Astrocyte (in vitro differentiated cells and primary cell): ENCODE measurements at regions not wholly inside any gene's neighbourhood (a gene's known extent, or its start where the extent isn't known, plus 50 kb on each side); places are given as distances from the start of the nearest gene placed in this dataset.

Experiments used
- DNase-seq: peaks from one replicate; pipeline ENCODE4 v3.0.0-alpha.2; 2010; ENCODE audit warnings: low read depth
- FAIRE-seq: peaks from 2 replicates; lab custom pipeline; 2011; peaks lifted over from hg19 to GRCh38; lab: Jason Lieb, UNC
- H2AFZ ChIP-seq: 2 replicates; pipeline ENCODE4 v1.6.0; 2012; ENCODE audit warnings: low read depth, low read length, inconsistent platforms
- H3K27ac ChIP-seq: 2 replicates; pipeline ENCODE4 v1.5.1; 2011; ENCODE audit warnings: low read depth, low read length, inconsistent platforms
- H3K27me3 ChIP-seq: 2 replicates; pipeline ENCODE4 v1.6.0; 2011; ENCODE audit warnings: low read length, inconsistent platforms; ENCODE audit not compliant: insufficient read depth
- H3K36me3 ChIP-seq: 2 replicates; pipeline ENCODE4 v1.5.1; 2011; ENCODE audit warnings: low read length, inconsistent platforms; ENCODE audit not compliant: insufficient read depth
- H3K4me1 ChIP-seq: 2 replicates; pipeline ENCODE4 v1.5.1; 2011; ENCODE audit warnings: low read length, inconsistent platforms; ENCODE audit not compliant: insufficient read depth
- H3K4me2 ChIP-seq: 2 replicates; pipeline ENCODE4 v1.6.0; 2012; ENCODE audit warnings: low read length, inconsistent platforms
- H3K4me3 ChIP-seq: 2 replicates; pipeline ENCODE4 v1.5.1; 2011; ENCODE audit warnings: low read depth, mild to moderate bottlenecking, low read length, inconsistent platforms; ENCODE audit not compliant: insufficient read depth
- H3K79me2 ChIP-seq: 2 replicates; pipeline ENCODE4 v1.6.0; 2012; ENCODE audit warnings: mild to moderate bottlenecking, low read length, inconsistent platforms; ENCODE audit not compliant: insufficient read depth
- H3K9ac ChIP-seq: 2 replicates; pipeline ENCODE4 v1.6.0; 2012; ENCODE audit warnings: mild to moderate bottlenecking, low read length, inconsistent platforms
- H3K9me3 ChIP-seq: 2 replicates; pipeline ENCODE4 v1.5.1; 2012; ENCODE audit warnings: low read depth, mild to moderate bottlenecking, low read length, inconsistent platforms; ENCODE audit not compliant: insufficient read depth
- H4K20me1 ChIP-seq: 2 replicates; pipeline ENCODE4 v1.6.0; 2012; ENCODE audit warnings: low read length, inconsistent platforms; ENCODE audit not compliant: insufficient read depth
- H3K27ac Mint-ChIP-seq: one replicate; pipeline ENCODE4 v1.8.0; 2021; ENCODE audit warnings: mild to moderate bottlenecking, mixed read lengths; ENCODE audit not compliant: unreplicated experiment
- H3K27me3 Mint-ChIP-seq: one replicate; pipeline ENCODE4 v1.8.0; 2021; ENCODE audit warnings: low read depth, mixed read lengths; ENCODE audit not compliant: unreplicated experiment
- H3K36me3 Mint-ChIP-seq: one replicate; pipeline ENCODE4 v1.8.0; 2021; ENCODE audit warnings: low read depth, mixed read lengths; ENCODE audit not compliant: unreplicated experiment
- H3K4me1 Mint-ChIP-seq: one replicate; pipeline ENCODE4 v1.8.0; 2021; ENCODE audit warnings: low read depth, mixed read lengths; ENCODE audit not compliant: unreplicated experiment
- H3K4me3 Mint-ChIP-seq: one replicate; pipeline ENCODE4 v1.8.0; 2021; ENCODE audit warnings: mild to moderate bottlenecking, moderate library complexity, mixed read lengths; ENCODE audit not compliant: unreplicated experiment
- H3K9me3 Mint-ChIP-seq: one replicate; pipeline ENCODE4 v1.8.0; 2021; ENCODE audit warnings: mild to moderate bottlenecking, mixed read lengths; ENCODE audit not compliant: unreplicated experiment
- EZH2 ChIP-seq: IDR thresholded peaks from 2 replicates; pipeline ENCODE4 v1.6.1; 2012; ENCODE audit warnings: mild to moderate bottlenecking, low read length, inconsistent platforms; ENCODE audit not compliant: insufficient read depth
- TF ChIP-seq, protein P1 (sequence below): IDR thresholded peaks from 2 replicates; pipeline ENCODE4 v1.5.1; 2011; ENCODE audit warnings: low read depth, mild to moderate bottlenecking, inconsistent platforms, low read length, moderate library complexity; ENCODE audit not compliant: insufficient read depth

DNA sequence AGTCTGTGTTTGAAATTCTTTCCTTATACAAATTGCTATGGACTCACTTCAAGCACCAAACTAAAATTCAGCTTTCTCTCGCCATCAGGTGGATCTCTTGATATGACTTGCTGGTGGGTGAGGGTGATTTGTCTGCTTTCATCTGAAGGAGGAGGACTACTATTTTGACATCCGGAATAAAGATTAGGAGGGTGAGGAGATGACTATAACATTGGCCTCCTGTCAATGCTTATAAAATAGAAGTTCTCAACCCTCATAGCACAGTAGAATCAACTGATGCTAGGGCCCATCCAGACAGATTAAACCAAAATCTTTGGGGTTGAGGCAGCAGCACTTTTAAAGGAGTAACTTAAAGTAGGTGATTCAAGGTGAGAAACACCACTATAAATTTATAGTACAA, 120.4 kb upstream of the DNAJC10 start:
- H3K27ac ChIP-seq = no peak overlapping the region
- no peak for FAIRE-seq
- H3K4me3 Mint-ChIP-seq = no peak overlapping the region

GRCh38 chr2:182597570-182598295, 118.3 kb upstream of the DNAJC10 start:
- H3K27me3 ChIP-seq = no peaks in the 10 kb centered on the region
- no peak overlapping the region for H3K9ac ChIP-seq
- DNase-seq (peak; percentile 44), FAIRE-seq (no peak)
- no peaks in the 10 kb centered on the region for H3K9me3 ChIP-seq
- H3K9me3 Mint-ChIP-seq = no peaks in the 10 kb centered on the region
- H3K4me1 Mint-ChIP-seq = peaks cover 21% of the 10 kb centered on the region
- no peak overlapping the region for H3K27ac Mint-ChIP-seq
- peaks cover 14% of the 10 kb centered on the region for H3K4me1 ChIP-seq
- no peak overlapping the region for H3K4me3 ChIP-seq
- H3K27me3 Mint-ChIP-seq = no peaks in the 10 kb centered on the region
- no peak overlapping the region for H3K27ac ChIP-seq
- TF ChIP-seq EZH2 = no peak
- TF ChIP-seq, protein P1, sequence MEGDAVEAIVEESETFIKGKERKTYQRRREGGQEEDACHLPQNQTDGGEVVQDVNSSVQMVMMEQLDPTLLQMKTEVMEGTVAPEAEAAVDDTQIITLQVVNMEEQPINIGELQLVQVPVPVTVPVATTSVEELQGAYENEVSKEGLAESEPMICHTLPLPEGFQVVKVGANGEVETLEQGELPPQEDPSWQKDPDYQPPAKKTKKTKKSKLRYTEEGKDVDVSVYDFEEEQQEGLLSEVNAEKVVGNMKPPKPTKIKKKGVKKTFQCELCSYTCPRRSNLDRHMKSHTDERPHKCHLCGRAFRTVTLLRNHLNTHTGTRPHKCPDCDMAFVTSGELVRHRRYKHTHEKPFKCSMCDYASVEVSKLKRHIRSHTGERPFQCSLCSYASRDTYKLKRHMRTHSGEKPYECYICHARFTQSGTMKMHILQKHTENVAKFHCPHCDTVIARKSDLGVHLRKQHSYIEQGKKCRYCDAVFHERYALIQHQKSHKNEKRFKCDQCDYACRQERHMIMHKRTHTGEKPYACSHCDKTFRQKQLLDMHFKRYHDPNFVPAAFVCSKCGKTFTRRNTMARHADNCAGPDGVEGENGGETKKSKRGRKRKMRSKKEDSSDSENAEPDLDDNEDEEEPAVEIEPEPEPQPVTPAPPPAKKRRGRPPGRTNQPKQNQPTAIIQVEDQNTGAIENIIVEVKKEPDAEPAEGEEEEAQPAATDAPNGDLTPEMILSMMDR = no peak
- H3K79me2 ChIP-seq = no peaks in the 10 kb centered on the region
- no peaks in the 10 kb centered on the region for H3K36me3 ChIP-seq
- no peaks in the 10 kb centered on the region for H3K36me3 Mint-ChIP-seq
- H3K4me3 Mint-ChIP-seq = no peak overlapping the region
- no peaks in the 10 kb centered on the region for H4K20me1 ChIP-seq
- no peak overlapping the region for H3K4me2 ChIP-seq
- H2AFZ ChIP-seq = no peak overlapping the region

More for the DNA sequence above, 120.4 kb upstream of the DNAJC10 start:
- H3K9me3 Mint-ChIP-seq = no peaks in the 10 kb centered on the region
- H3K4me1 Mint-ChIP-seq = peaks cover 24% of the 10 kb centered on the region
- Histone ChIP-seq H3K9ac (no peak overlapping the region), H3K4me1 (peaks cover 15% of the 10 kb centered on the region), H2AFZ (no peak overlapping the region), H3K4me3 (no peak overlapping the region), H3K79me2 (no peaks in the 10 kb centered on the region), H3K9me3 (no peaks in the 10 kb centered on the region), H3K4me2 (no peak overlapping the region), H3K36me3 (no peaks in the 10 kb centered on the region), H3K27me3 (no peaks in the 10 kb centered on the region), H4K20me1 (no peaks in the 10 kb centered on the region)
- H3K27ac Mint-ChIP-seq = no peak overlapping the region
- H3K36me3 Mint-ChIP-seq = no peaks in the 10 kb centered on the region
- no peaks in the 10 kb centered on the region for H3K27me3 Mint-ChIP-seq
- DNase-seq = no peak
- no peak for TF ChIP-seq EZH2
- TF ChIP-seq, protein P1 = no peak

- no peak overlapping the region for H3K27ac Mint-ChIP-seq
- H3K79me2 ChIP-seq = no peaks in the 10 kb centered on the region
- H3K9ac ChIP-seq = no peak overlapping the region
- DNase-seq (peak; percentile 49), FAIRE-seq (no peak)
- no peaks in the 10 kb centered on the region for H3K27me3 ChIP-seq
- H3K4me3 ChIP-seq = no peak overlapping the region
- H3K4me2 ChIP-seq = no peak overlapping the region
- H3K36me3 ChIP-seq = no peaks in the 10 kb centered on the region
- no peak overlapping the region for H3K27ac ChIP-seq
- H3K27me3 Mint-ChIP-seq = no peaks in the 10 kb centered on the region
- TF ChIP-seq, protein P1 = no peak
- TF ChIP-seq EZH2 = no peak
- no peaks in the 10 kb centered on the region for H3K9me3 ChIP-seq
- no peak overlapping the region for H3K4me3 Mint-ChIP-seq
- H3K4me1 Mint-ChIP-seq = peaks cover 13% of the 10 kb centered on the region
- H4K20me1 ChIP-seq = no peaks in the 10 kb centered on the region
- no peaks in the 10 kb centered on the region for H3K36me3 Mint-ChIP-seq
- H3K9me3 Mint-ChIP-seq = no peaks in the 10 kb centered on the region
- H2AFZ ChIP-seq = no peak overlapping the region
- H3K4me1 ChIP-seq = peaks cover 7% of the 10 kb centered on the region
Measured at GRCh38 chr2:182598626-182599025, 117.4 kb upstream of the DNAJC10 start.
